ENCODE measurements at regions not wholly inside any gene's neighbourhood (a gene's known extent, or its start where the extent isn't known, plus 50 kb on each side); places are given as distances from the start of the nearest gene placed in this dataset.

- H3K9me2 ChIP-seq (ENCODE audit: insufficient read depth): no peaks in the 10 kb centered on the region
- Mint-ChIP-seq H3K27ac (no peak overlapping the region), H3K36me3 (ENCODE audit: low read depth) (peaks cover 7% of the 10 kb centered on the region), H3K4me3 (no peak overlapping the region), H3K4me1 (no peaks in the 10 kb centered on the region), H3K27me3 (ENCODE audit: insufficient read depth, low read depth, poor library complexity) (peaks cover 3% of the 10 kb centered on the region), H3K9me3 (peaks cover 16% of the 10 kb centered on the region)
- no peak overlapping the region for H3K27ac ChIP-seq (ENCODE audit: low read depth)
- ATAC-seq (no peak), DNase-seq (ENCODE audit: low spot score) (no peak)
- no peak overlapping the region for H3K4me3 ChIP-seq
- no peaks in the 10 kb centered on the region for H3K79me2 ChIP-seq (replicated peaks; ENCODE audit: insufficient read depth)
- TF ChIP-seq POLR2AphosphoS5 (IDR thresholded peaks at IDR 0.05; ENCODE audit: low read depth): no peak
- TF ChIP-seq, protein P1, sequence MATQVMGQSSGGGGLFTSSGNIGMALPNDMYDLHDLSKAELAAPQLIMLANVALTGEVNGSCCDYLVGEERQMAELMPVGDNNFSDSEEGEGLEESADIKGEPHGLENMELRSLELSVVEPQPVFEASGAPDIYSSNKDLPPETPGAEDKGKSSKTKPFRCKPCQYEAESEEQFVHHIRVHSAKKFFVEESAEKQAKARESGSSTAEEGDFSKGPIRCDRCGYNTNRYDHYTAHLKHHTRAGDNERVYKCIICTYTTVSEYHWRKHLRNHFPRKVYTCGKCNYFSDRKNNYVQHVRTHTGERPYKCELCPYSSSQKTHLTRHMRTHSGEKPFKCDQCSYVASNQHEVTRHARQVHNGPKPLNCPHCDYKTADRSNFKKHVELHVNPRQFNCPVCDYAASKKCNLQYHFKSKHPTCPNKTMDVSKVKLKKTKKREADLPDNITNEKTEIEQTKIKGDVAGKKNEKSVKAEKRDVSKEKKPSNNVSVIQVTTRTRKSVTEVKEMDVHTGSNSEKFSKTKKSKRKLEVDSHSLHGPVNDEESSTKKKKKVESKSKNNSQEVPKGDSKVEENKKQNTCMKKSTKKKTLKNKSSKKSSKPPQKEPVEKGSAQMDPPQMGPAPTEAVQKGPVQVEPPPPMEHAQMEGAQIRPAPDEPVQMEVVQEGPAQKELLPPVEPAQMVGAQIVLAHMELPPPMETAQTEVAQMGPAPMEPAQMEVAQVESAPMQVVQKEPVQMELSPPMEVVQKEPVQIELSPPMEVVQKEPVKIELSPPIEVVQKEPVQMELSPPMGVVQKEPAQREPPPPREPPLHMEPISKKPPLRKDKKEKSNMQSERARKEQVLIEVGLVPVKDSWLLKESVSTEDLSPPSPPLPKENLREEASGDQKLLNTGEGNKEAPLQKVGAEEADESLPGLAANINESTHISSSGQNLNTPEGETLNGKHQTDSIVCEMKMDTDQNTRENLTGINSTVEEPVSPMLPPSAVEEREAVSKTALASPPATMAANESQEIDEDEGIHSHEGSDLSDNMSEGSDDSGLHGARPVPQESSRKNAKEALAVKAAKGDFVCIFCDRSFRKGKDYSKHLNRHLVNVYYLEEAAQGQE (IDR thresholded peaks at IDR 0.05; ENCODE audit: unreplicated experiment): no peak
- TF ChIP-seq ZNF114 (CRISPR knock-in tag; IDR thresholded peaks at IDR 0.05): no peak
- TF ChIP-seq, protein P2, sequence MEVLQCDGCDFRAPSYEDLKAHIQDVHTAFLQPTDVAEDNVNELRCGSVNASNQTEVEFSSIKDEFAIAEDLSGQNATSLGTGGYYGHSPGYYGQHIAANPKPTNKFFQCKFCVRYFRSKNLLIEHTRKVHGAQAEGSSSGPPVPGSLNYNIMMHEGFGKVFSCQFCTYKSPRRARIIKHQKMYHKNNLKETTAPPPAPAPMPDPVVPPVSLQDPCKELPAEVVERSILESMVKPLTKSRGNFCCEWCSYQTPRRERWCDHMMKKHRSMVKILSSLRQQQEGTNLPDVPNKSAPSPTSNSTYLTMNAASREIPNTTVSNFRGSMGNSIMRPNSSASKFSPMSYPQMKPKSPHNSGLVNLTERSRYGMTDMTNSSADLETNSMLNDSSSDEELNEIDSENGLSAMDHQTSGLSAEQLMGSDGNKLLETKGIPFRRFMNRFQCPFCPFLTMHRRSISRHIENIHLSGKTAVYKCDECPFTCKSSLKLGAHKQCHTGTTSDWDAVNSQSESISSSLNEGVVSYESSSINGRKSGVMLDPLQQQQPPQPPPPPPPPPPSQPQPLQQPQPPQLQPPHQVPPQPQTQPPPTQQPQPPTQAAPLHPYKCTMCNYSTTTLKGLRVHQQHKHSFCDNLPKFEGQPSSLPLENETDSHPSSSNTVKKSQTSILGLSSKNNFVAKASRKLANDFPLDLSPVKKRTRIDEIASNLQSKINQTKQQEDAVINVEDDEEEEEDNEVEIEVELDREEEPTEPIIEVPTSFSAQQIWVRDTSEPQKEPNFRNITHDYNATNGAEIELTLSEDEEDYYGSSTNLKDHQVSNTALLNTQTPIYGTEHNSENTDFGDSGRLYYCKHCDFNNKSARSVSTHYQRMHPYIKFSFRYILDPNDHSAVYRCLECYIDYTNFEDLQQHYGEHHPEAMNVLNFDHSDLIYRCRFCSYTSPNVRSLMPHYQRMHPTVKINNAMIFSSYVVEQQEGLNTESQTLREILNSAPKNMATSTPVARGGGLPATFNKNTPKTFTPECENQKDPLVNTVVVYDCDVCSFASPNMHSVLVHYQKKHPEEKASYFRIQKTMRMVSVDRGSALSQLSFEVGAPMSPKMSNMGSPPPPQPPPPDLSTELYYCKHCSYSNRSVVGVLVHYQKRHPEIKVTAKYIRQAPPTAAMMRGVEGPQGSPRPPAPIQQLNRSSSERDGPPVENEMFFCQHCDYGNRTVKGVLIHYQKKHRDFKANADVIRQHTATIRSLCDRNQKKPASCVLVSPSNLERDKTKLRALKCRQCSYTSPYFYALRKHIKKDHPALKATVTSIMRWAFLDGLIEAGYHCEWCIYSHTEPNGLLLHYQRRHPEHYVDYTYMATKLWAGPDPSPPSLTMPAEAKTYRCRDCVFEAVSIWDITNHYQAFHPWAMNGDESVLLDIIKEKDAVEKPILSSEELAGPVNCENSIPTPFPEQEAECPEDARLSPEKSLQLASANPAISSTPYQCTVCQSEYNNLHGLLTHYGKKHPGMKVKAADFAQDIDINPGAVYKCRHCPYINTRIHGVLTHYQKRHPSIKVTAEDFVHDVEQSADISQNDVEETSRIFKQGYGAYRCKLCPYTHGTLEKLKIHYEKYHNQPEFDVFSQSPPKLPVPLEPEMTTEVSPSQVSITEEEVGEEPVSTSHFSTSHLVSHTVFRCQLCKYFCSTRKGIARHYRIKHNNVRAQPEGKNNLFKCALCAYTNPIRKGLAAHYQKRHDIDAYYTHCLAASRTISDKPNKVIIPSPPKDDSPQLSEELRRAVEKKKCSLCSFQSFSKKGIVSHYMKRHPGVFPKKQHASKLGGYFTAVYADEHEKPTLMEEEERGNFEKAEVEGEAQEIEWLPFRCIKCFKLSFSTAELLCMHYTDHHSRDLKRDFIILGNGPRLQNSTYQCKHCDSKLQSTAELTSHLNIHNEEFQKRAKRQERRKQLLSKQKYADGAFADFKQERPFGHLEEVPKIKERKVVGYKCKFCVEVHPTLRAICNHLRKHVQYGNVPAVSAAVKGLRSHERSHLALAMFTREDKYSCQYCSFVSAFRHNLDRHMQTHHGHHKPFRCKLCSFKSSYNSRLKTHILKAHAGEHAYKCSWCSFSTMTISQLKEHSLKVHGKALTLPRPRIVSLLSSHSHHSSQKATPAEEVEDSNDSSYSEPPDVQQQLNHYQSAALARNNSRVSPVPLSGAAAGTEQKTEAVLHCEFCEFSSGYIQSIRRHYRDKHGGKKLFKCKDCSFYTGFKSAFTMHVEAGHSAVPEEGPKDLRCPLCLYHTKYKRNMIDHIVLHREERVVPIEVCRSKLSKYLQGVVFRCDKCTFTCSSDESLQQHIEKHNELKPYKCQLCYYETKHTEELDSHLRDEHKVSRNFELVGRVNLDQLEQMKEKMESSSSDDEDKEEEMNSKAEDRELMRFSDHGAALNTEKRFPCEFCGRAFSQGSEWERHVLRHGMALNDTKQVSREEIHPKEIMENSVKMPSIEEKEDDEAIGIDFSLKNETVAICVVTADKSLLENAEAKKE (CRISPR knock-in tag; IDR thresholded peaks at IDR 0.05): no peak
- TF ChIP-seq NANOG (IDR thresholded peaks at IDR 0.05; ENCODE audit: borderline replicate concordance): no peak
- TF ChIP-seq EZH2 (IDR thresholded peaks at IDR 0.05; ENCODE audit: low read depth, unreplicated experiment): no peak
- no peak for TF ChIP-seq STAT1 (IDR thresholded peaks at IDR 0.05; ENCODE audit: unreplicated experiment)
- TF ChIP-seq, protein P3, sequence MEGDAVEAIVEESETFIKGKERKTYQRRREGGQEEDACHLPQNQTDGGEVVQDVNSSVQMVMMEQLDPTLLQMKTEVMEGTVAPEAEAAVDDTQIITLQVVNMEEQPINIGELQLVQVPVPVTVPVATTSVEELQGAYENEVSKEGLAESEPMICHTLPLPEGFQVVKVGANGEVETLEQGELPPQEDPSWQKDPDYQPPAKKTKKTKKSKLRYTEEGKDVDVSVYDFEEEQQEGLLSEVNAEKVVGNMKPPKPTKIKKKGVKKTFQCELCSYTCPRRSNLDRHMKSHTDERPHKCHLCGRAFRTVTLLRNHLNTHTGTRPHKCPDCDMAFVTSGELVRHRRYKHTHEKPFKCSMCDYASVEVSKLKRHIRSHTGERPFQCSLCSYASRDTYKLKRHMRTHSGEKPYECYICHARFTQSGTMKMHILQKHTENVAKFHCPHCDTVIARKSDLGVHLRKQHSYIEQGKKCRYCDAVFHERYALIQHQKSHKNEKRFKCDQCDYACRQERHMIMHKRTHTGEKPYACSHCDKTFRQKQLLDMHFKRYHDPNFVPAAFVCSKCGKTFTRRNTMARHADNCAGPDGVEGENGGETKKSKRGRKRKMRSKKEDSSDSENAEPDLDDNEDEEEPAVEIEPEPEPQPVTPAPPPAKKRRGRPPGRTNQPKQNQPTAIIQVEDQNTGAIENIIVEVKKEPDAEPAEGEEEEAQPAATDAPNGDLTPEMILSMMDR (conservative IDR thresholded peaks at IDR 0.05; ENCODE audit: low read depth in 2 of 2): no peak
- TF ChIP-seq, protein P4, sequence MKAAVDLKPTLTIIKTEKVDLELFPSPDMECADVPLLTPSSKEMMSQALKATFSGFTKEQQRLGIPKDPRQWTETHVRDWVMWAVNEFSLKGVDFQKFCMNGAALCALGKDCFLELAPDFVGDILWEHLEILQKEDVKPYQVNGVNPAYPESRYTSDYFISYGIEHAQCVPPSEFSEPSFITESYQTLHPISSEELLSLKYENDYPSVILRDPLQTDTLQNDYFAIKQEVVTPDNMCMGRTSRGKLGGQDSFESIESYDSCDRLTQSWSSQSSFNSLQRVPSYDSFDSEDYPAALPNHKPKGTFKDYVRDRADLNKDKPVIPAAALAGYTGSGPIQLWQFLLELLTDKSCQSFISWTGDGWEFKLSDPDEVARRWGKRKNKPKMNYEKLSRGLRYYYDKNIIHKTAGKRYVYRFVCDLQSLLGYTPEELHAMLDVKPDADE (IDR thresholded peaks at IDR 0.05): no peak
- no peak for TF ChIP-seq EZH2phosphoT487 (IDR thresholded peaks at IDR 0.05; ENCODE audit: unreplicated experiment)
- TF ChIP-seq ZNF331 (CRISPR knock-in tag; IDR thresholded peaks at IDR 0.05; ENCODE audit: low read depth): no peak
- no peaks in the 10 kb centered on the region for H3K36me3 ChIP-seq (ENCODE audit: insufficient read depth)
- H3K4me1 ChIP-seq (ENCODE audit: insufficient read depth): no peaks in the 10 kb centered on the region
- no peaks in the 10 kb centered on the region for H3K27me3 ChIP-seq (ENCODE audit: insufficient read depth)
- no peak overlapping the region for H2AFZ ChIP-seq
- H4K20me1 ChIP-seq (replicated peaks; ENCODE audit: insufficient read depth): no peaks in the 10 kb centered on the region
- H3K4me2 ChIP-seq: no peak overlapping the region
- no peaks in the 10 kb centered on the region for H3F3A ChIP-seq (replicated peaks; ENCODE audit: low read depth)
Measured at GRCh38 chr5:17340379-17340778, 122.9 kb downstream of the BASP1 start.

Data from GM23338 (cell line).